Embryonic facial prominence (tissue), 1 donor: ENCODE measurements at regions not wholly inside any gene's neighbourhood (a gene's known extent, or its start where the extent isn't known, plus 50 kb on each side); places are given as distances from the start of the nearest gene placed in this dataset.

Experiments
- DNase-seq: peaks from one replicate; pipeline ENCODE4 v3.0.0-alpha.2; 2016; ENCODE audit errors: extremely low spot score

DNA sequence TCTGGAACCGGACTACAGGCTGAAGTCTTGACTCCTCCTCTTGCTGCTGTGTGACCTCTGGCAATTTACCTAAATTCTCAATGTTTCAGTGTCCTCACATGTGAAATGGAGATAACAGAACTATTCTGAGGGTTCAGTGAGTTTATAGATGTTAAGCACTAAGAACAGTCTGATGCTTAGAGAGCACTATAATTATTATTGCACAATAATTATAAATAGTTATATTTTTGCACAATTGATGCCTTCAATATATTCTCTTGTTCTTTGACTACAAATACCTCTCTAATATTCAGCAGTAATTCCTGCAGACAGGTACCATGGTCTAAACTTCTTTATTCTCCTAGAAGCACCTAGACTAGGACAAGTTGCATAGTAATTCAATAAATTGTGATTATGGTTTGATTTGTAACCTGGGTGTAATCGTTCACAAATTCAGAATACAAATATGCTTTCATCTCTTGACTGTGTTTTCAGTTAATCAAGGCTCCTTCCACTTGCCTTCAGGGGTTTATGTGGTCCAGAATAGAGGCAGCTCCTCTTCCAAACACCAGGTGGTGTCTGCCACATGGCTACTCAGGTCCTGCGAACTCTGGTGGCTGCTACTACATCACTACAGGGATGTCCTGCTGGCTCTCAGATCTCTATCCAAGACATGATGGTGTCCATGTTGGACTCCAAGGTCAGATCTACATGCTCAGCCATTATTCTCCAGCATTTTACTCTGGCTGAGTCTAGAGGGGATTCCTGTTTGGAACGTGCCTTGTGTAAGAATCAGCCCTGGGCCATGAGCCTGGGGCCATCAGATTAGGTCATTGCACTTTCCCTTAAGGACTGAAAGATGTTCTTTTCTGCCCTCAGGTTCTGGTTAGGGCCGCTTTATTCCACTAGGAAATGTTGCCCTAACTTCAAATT is 103.4 kb downstream of the QRFPR start:
- no peak for DNase-seq

DNA sequence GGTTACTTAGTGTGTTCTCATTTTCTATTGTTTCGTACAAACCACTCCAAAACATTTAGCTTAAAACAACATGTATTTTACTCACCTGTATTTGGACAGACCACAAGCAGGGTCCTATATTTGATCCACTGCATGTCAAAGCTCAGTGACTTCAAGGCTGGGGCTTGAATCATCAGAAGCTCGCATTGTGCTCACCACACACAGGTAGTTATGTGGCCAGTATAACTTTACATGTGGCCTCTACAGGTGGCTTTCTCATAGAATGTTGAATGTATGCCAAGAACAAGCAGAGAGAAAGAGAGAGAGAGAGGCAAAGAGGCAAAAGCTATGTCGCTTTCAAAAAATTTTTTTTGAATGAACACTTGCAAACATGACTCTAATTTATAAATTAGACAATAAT is 107.6 kb downstream of the QRFPR start:
- no peak for DNase-seq

GRCh38 chr4:121272526-121272925 is 108.3 kb downstream of the QRFPR start:
- DNase-seq: no peak

- DNase-seq: no peak
Observed at GRCh38 chr4:121270389-121270788, 106.3 kb upstream of the TNIP3 start.

- DNase-seq: no peak
Observed at GRCh38 chr4:121269001-121269400, 104.9 kb upstream of the TNIP3 start.

- no peak for DNase-seq
Observed at GRCh38 chr4:121266982-121267381, 102.9 kb upstream of the TNIP3 start.

GRCh38 chr4:121256887-121257466 is 92.9 kb upstream of the TNIP3 start:
- DNase-seq: no peak

DNA sequence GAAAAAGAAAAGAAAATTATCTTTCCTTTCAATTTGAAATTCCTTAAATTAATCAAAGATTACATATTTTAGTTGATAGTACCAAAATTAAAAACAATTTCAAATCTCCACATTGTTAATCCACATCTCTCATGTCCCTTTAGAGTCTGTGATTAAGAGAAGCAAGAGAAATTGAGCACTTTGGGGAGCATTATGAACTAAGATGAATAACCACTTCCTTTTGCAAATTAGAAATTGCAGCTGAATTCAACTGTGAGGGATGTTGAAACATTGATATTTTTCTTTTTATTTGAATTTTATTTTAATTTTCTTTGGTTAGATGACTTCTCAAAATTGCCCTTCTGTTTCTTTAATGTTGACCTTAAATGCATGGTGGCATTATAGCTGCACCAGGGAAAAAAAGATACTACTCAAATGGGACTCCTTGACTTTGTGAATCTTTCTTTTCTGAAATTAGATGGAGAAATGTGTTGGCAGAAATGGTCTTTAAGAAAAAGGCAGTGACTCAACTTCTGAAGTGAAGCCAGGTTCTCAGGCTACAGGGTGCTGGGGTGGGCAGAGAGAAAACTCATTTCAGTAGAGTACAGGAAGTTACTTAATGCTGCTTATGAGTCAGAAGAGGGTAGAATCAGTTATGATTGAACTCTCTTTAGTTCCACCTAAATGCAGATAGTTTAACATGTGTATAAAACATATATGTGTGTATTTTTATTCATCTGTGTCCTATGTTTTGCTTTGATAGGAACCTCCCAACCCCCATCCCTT is 92.0 kb upstream of the TNIP3 start:
- DNase-seq: no peak

GRCh38 chr4:121253961-121254360 is 89.8 kb upstream of the TNIP3 start:
- DNase-seq: no peak

DNA sequence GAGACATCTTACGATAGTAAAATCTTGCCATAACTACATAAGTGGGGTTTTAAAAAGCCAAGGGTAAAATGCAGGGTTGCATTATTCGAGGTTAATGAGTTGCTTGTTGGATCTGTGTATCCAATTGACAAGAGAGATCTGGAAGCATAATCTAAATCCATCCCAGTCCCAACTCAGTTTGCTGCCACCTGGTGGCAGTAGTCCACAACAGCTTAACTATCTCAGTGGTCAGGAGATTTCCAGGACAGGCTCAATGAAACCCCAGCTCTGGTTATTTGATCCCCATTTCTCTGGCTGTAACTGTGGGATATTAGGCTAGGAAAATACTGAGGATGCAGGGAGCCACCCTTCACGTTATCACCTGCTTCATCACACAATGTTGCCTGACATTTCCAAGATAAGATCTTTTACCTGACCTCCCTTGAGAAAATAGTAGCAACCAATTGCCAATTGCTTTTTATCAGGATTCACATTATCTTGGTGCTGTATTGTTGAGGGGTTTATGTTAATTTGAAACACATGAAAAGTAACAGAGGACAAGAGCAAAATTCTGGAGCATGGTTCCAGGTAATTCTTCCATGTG is 88.2 kb upstream of the TNIP3 start:
- no peak for DNase-seq

- DNase-seq: no peak
Observed at GRCh38 chr4:121248747-121249146, 84.6 kb upstream of the TNIP3 start.

DNA sequence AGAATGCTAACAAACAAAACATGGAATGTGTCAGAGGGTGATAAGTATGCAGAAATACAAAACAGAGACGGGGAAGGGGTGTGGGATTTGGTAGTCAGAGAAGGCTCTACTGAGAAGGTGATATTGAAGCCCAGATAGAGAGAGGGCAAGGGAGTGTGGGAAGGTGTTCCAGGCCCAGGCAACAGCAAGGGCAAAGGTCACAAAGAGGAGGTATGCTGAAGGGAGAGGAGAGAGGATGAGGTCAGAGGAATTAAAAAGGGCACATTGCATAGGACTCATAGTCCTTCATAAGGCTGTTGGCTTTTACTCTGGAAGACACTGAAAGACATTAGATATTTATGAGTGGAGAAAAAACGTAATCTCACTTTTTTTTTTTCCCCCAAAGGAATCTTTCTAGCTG is 82.6 kb upstream of the TNIP3 start:
- DNase-seq: no peak

DNA sequence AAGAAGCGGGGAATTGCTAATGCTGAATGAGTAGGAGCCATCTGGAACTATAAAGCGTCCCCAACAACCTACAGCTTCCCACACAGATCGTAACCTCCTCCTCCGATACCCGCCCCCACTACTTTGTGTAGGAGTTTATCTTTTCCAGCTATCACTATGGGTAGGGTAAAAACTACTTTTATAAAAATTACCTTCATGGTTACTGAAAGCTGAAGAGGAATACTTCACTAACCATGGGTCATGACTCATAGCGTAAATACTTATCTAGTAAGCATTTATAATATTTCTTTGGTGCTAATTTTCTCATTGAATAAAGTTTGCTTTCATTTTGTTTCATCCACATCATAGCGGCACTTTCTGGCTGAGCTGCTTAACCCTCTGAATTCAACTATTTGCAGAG is 79.4 kb upstream of the TNIP3 start:
- no peak for DNase-seq

DNA sequence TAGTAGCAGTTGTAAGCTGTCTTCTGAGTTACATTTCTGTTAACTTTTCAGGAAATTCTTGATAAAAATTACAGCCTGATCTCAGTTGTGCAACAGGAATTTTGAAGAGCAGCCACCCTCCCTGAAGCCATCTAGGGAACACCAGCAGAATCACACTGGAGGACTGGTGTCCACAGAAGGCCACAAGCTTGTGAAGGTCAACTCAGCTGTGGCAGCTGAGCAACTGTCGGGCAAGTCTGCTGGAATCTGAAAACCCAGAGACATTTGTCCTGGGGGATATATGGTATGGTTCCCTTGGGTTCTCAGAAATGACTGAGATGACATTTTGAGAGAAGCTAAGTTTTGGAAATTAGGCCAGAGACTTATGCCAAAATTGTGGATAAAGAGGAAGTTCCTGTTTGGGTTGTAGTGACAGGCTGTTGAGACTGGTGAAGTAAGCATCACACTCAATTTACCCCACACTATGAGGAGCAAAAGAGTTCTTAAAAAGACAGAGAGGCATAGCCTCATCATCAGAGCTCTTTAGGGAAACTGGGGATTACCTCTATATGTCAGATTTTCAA is 78.1 kb upstream of the TNIP3 start:
- no peak for DNase-seq

GRCh38 chr4:121239951-121240350 is 75.8 kb upstream of the TNIP3 start:
- DNase-seq: no peak

- DNase-seq: no peak
Observed at GRCh38 chr4:121238461-121238860, 74.3 kb upstream of the TNIP3 start.

- DNase-seq: no peak
Observed at GRCh38 chr4:121237069-121237399, 72.9 kb upstream of the TNIP3 start.

DNA sequence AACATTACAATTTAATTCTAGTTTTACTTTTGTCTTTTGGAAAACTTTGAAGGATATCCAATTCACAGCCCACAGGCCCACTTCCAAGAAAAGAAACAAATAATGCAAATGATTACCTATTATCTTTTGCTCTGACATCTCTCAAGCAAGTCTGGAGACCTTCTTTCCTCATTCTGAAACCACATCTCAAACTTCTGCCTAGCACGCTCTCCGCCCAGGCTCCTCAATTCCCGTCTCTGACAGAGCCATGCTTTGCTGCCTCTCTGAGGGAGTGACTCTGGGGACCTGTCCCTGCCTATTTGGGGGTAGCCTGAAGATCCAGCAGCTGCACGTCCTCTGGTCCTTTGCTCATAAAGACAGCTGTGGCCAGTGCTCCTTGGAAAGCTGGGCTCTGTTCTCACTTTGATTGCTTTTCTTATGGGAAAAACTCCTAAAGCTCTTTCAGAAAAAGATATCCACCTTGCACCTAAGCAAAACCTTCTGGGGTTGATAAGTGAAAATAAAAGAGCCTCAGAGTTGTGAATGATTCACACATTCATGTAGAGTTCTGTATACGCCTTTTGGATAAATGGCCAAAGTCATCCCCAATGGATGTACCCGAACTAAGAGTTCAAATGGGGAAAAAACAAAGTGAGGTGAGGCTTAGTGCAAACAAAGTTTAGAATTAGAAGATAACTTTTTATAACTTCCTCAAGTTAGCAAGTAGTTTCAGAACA is 72.4 kb upstream of the TNIP3 start:
- no peak for DNase-seq

- no peak for DNase-seq
Observed at GRCh38 chr4:121233982-121234381, 69.9 kb upstream of the TNIP3 start.

GRCh38 chr4:121229993-121230392 is 65.9 kb upstream of the TNIP3 start:
- DNase-seq: no peak

GRCh38 chr4:121228848-121229247 is 64.7 kb upstream of the TNIP3 start:
- no peak for DNase-seq
